ENCODE measurements at regions not wholly inside any gene's neighbourhood (a gene's known extent, or its start where the extent isn't known, plus 50 kb on each side); places are given as distances from the start of the nearest gene placed in this dataset.

GRCh38 chr2:385061-385460 is 97.2 kb upstream of the ALKAL2 start:
- Histone ChIP-seq H3K27ac (no peak overlapping the region), H3K4me1 (no peaks in the 10 kb centered on the region), H3K9me3 (no peaks in the 10 kb centered on the region), H3K4me3 (no peak overlapping the region), H3K27me3 (no peaks in the 10 kb centered on the region), H3K36me3 (no peaks in the 10 kb centered on the region)
- DNase-seq (ENCODE audit: low spot score in 2 of 2) = no peak
- TF ChIP-seq POLR2A (IDR thresholded peaks at IDR 0.05) = no peak
- no peak for TF ChIP-seq CTCF (IDR thresholded peaks at IDR 0.05)
- TF ChIP-seq POLR2AphosphoS5 (IDR thresholded peaks at IDR 0.05) = no peak
- intact Hi-C loops (cut with DNase I; ENCODE audit: low total_unique reads) = loop anchor here (10.0 kb wide), 1 partner anchor 170 kb away; no protein-coding TSS in a partner anchor

- H3K27me3 ChIP-seq = no peaks in the 10 kb centered on the region
- intact Hi-C loops (cut with DNase I; ENCODE audit: low total_unique reads) = loop anchor here (10.0 kb wide), 1 partner anchor 171 kb away; no protein-coding TSS in a partner anchor
- no peak overlapping the region for H3K4me3 ChIP-seq
- TF ChIP-seq POLR2A (IDR thresholded peaks at IDR 0.05) = no peak
- H3K36me3 ChIP-seq = no peaks in the 10 kb centered on the region
- H3K9me3 ChIP-seq = no peaks in the 10 kb centered on the region
- no peak for DNase-seq (ENCODE audit: low spot score in 2 of 2)
- no peak overlapping the region for H3K27ac ChIP-seq
- no peaks in the 10 kb centered on the region for H3K4me1 ChIP-seq
Measured at GRCh38 chr2:383888-384287, 96.0 kb upstream of the ALKAL2 start.

GRCh38 chr2:383178-383577 is 95.3 kb upstream of the ALKAL2 start:
- Histone ChIP-seq H3K27ac (no peak overlapping the region), H3K27me3 (no peaks in the 10 kb centered on the region), H3K36me3 (no peaks in the 10 kb centered on the region), H3K4me1 (no peaks in the 10 kb centered on the region), H3K4me3 (no peak overlapping the region), H3K9me3 (peaks cover 0 to under 1% of the 10 kb centered on the region in 2 donors)
- intact Hi-C loops (cut with DNase I; ENCODE audit: low total_unique reads) = loop anchor here (10.0 kb wide), 1 partner anchor 172 kb away; no protein-coding TSS in a partner anchor
- DNase-seq (ENCODE audit: low spot score in 2 of 2) = no peak
- TF ChIP-seq POLR2A (IDR thresholded peaks at IDR 0.05) (no peak), POLR2AphosphoS5 (IDR thresholded peaks at IDR 0.05) (no peak), CTCF (IDR thresholded peaks at IDR 0.05) (no peak)

DNA sequence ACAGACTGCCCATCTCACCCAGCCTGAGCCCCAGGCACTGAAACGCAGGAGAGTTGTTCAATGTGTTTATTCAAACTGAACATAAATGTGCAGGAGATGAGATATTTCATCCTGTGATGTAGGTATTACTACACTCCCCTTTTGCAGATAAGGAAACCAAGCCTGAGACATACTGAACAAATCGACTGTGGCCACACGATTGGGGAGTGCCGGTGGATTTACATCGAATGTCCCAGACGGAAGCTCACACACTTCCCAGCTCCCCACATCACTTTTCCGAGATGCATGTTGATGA is 94.8 kb upstream of the ALKAL2 start:
- Histone ChIP-seq H3K4me1 (no peaks in the 10 kb centered on the region), H3K4me3 (no peak overlapping the region), H3K27ac (no peak overlapping the region), H3K36me3 (no peaks in the 10 kb centered on the region), H3K9me3 (peaks cover 0 to 5% of the 10 kb centered on the region in 2 donors), H3K27me3 (no peaks in the 10 kb centered on the region)
- no peak for TF ChIP-seq POLR2A (IDR thresholded peaks at IDR 0.05)
- TF ChIP-seq POLR2AphosphoS5 (IDR thresholded peaks at IDR 0.05) = no peak
- TF ChIP-seq CTCF (IDR thresholded peaks at IDR 0.05) = no peak
- no peak for DNase-seq (ENCODE audit: low spot score in 2 of 2)
- intact Hi-C loops (cut with DNase I; ENCODE audit: low total_unique reads) = loop anchor here (10.0 kb wide), 1 partner anchor 172 kb away; no protein-coding TSS in a partner anchor

DNA sequence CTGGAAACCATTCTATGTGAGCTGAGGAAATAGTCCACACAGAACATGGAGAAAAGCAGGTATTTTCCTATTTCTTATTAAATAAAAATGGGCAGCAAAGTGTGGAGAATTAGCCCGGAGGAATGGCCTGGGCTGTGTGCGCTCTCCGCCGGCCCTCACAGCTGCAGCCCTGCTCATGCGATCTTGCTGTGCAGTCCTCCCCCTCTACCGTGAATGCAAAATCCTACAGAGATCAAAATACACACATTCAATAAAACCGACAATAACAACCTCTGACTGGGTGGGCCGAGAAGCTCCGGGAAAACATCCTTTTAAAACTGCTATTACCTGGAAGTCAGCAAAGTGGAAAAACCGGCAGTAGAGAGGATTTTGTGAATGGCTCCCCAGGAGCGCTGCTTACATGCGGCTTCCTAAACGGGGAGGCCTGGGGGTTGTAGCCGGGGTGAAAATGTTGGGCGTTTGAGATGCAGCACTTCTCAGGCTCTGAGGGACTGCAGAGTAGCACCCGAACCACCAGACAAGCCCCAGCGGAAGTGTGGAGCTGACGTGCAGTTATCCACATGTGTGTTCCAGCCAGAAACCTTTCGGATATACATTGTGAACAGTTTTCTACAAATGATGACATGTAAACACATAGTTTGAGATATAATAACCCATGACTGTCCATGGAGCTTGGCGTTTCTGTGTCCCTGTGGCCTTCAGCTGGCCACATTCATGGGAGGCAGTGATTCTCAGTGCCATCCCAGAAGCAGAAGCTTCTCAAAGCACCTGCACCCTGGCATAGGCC is 94.2 kb upstream of the ALKAL2 start:
- TF ChIP-seq POLR2A (IDR thresholded peaks at IDR 0.05) (no peak), POLR2AphosphoS5 (IDR thresholded peaks at IDR 0.05) (no peak), CTCF (IDR thresholded peaks at IDR 0.05) (no peak)
- H3K27me3 ChIP-seq = no peaks in the 10 kb centered on the region
- intact Hi-C loops (cut with DNase I; ENCODE audit: low total_unique reads) = loop anchor here (10.0 kb wide), 1 partner anchor 173 kb away; no protein-coding TSS in a partner anchor
- DNase-seq (ENCODE audit: low spot score in 2 of 2) = no peak
- no peak overlapping the region for H3K4me3 ChIP-seq
- H3K9me3 ChIP-seq = peaks cover 0 to 10% of the 10 kb centered on the region in 2 donors
- no peaks in the 10 kb centered on the region for H3K4me1 ChIP-seq
- no peaks in the 10 kb centered on the region for H3K36me3 ChIP-seq
- H3K27ac ChIP-seq = no peak overlapping the region
